Suprapubic skin (tissue), 4 donors: ENCODE measurements at regions not wholly inside any gene's neighbourhood (a gene's known extent, or its start where the extent isn't known, plus 50 kb on each side); places are given as distances from the start of the nearest gene placed in this dataset.

Experiments used
- DNase-seq, 2 donors: peaks; one replicate each; pipeline ENCODE4 v3.0.0-alpha.2; 2019; ENCODE audit warnings: low spot score in 2 of 2
- H3K27ac ChIP-seq: fragments of 200-600 bp; sonication (generic); one replicate; pipeline ENCODE4 v1.5.1; 2019
- H3K27me3 ChIP-seq: fragments of 200-600 bp; sonication (generic); one replicate; pipeline ENCODE4 v1.5.1; 2019
- H3K36me3 ChIP-seq: fragments of 200-600 bp; sonication (generic); one replicate; pipeline ENCODE4 v1.5.1; 2019
- H3K4me1 ChIP-seq: fragments of 200-600 bp; sonication (generic); one replicate; pipeline ENCODE4 v1.5.1; 2019
- H3K4me3 ChIP-seq: fragments of 200-600 bp; sonication (generic); one replicate; pipeline ENCODE4 v1.5.1; 2019; ENCODE audit warnings: mild to moderate bottlenecking
- H3K9me3 ChIP-seq: fragments of 200-600 bp; sonication (generic); one replicate; pipeline ENCODE4 v1.5.1; 2019
- EP300 ChIP-seq: sonication (generic); formaldehyde crosslinking; IDR thresholded peaks from one replicate; pipeline ENCODE4 v1.6.1; 2017; ENCODE audit warnings: antibody characterized with exemption
- POLR2A ChIP-seq, 2 donors: fragments of 450-650 bp; IDR thresholded peaks; one replicate each; pipeline ENCODE4 v1.6.1; 2017; ENCODE audit warnings: antibody characterized with exemption in 2 of 2, mild to moderate bottlenecking in 2 of 2, moderate library complexity in 2 of 2
- POLR2AphosphoS5 ChIP-seq, 3 donors: sonication (generic); formaldehyde crosslinking; IDR thresholded peaks; one replicate each; pipeline ENCODE4 v1.6.1; 2017; ENCODE audit warnings: antibody characterized with exemption in 3 of 3
- WGBS: methylation state at CpG from one replicate; pipeline ENCODE4 v1.1.5; 2018; 5-methylcytosine and 5-hydroxymethylcytosine counted together
- TF ChIP-seq, protein P1 (sequence below), 2 donors: fragments of 200-600 bp in 1 of 2; fragments of 450-650 bp in 1 of 2; sonication (generic) in 1 of 2; IDR thresholded peaks; one replicate each; pipeline ENCODE4 v1.5.1; 2016 to 2019; ENCODE audit warnings: antibody characterized with exemption in 2 of 2, mild to moderate bottlenecking in 1 of 2, moderate library complexity in 1 of 2

DNA sequence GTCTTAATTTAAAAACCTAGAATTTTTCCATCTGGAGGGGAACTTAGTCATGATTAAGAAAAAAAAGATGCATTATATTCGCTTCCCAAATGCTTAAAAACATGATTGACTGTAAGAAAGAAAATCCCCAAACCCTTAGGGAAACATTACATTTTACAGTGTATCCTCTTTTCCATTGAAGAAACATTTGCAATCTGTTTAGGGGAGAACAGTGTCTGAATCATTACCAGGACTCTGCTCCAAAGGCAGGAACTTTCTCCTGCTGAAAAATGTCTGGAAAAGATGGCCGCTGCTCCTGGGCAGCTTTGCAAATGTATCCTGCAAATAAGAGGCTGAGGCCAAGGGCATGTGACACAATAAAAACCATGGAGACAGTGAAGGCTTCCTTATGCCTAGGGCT is 173.7 kb downstream of the BUB3 start:
- WGBS: 70% methylated on average over 2 of the region's 2 CpGs
- Histone ChIP-seq H3K27me3 (no peaks in the 10 kb centered on the region), H3K9me3 (no peaks in the 10 kb centered on the region), H3K36me3 (no peaks in the 10 kb centered on the region), H3K4me1 (no peaks in the 10 kb centered on the region), H3K27ac (no peak overlapping the region), H3K4me3 (no peak overlapping the region)
- no peak for DNase-seq
- TF ChIP-seq POLR2AphosphoS5 (IDR thresholded peaks at IDR 0.05) (no peak), POLR2A (IDR thresholded peaks at IDR 0.05) (no peak), EP300 (no peak)
- TF ChIP-seq, protein P1, sequence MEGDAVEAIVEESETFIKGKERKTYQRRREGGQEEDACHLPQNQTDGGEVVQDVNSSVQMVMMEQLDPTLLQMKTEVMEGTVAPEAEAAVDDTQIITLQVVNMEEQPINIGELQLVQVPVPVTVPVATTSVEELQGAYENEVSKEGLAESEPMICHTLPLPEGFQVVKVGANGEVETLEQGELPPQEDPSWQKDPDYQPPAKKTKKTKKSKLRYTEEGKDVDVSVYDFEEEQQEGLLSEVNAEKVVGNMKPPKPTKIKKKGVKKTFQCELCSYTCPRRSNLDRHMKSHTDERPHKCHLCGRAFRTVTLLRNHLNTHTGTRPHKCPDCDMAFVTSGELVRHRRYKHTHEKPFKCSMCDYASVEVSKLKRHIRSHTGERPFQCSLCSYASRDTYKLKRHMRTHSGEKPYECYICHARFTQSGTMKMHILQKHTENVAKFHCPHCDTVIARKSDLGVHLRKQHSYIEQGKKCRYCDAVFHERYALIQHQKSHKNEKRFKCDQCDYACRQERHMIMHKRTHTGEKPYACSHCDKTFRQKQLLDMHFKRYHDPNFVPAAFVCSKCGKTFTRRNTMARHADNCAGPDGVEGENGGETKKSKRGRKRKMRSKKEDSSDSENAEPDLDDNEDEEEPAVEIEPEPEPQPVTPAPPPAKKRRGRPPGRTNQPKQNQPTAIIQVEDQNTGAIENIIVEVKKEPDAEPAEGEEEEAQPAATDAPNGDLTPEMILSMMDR (IDR thresholded peaks at IDR 0.05): no peak

DNA sequence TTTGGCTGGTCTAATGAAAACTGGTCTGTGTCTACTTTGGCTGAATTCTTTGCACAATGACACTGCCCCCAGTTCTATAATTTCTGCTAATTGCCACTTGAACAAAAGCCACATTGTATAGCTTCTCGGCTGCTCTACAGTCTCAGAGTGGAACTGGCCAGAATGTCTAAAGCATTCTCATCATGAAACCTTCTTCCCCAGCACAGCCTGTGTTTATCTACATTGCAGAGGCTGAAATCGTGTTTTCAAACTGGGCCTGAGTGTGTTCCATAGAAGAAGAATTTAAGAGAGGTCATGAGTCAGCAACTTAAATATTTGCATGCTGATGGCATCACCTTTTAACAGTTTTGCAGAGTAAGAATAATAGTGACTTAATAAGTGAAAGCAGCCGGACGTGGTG is 177.2 kb downstream of the BUB3 start:
- WGBS: 84% methylated on average over 4 of the region's 4 CpGs
- no peaks in the 10 kb centered on the region for H3K36me3 ChIP-seq
- no peaks in the 10 kb centered on the region for H3K27me3 ChIP-seq
- TF ChIP-seq, protein P1 (IDR thresholded peaks at IDR 0.05): no peak
- H3K9me3 ChIP-seq: no peaks in the 10 kb centered on the region
- no peak overlapping the region for H3K4me3 ChIP-seq
- no peak overlapping the region for H3K27ac ChIP-seq
- no peak for DNase-seq
- no peaks in the 10 kb centered on the region for H3K4me1 ChIP-seq

DNA sequence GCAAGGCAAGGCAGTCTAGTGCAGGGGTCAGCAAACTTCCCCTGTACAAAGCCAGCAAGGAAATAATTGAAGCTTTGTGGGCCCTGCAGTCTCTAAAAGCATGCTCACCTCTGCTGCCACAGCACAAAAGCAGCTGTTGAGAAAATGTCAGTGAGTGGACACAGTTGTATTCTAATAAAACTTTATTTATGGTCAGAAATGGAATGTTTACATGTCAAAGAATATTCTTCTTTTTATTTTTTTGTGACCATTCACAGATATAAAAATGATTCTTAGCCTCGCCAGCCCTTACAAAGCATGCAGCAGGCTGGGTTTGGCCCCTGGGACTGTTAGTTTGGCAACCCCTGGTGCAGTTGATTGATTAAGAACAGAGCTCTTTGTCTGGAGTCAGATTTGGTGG is 192.4 kb downstream of the BUB3 start:
- H3K27me3 ChIP-seq: no peaks in the 10 kb centered on the region
- no peaks in the 10 kb centered on the region for H3K9me3 ChIP-seq
- H3K4me1 ChIP-seq: no peaks in the 10 kb centered on the region
- H3K4me3 ChIP-seq: no peak overlapping the region
- WGBS: 84% methylated on average over 1 of the region's 1 CpG
- no peak for TF ChIP-seq POLR2A (IDR thresholded peaks at IDR 0.05)
- no peak for TF ChIP-seq POLR2AphosphoS5 (IDR thresholded peaks at IDR 0.05)
- no peak for TF ChIP-seq EP300
- TF ChIP-seq, protein P1 (IDR thresholded peaks at IDR 0.05): no peak
- H3K27ac ChIP-seq: no peak overlapping the region
- no peak for DNase-seq
- H3K36me3 ChIP-seq: no peaks in the 10 kb centered on the region

DNA sequence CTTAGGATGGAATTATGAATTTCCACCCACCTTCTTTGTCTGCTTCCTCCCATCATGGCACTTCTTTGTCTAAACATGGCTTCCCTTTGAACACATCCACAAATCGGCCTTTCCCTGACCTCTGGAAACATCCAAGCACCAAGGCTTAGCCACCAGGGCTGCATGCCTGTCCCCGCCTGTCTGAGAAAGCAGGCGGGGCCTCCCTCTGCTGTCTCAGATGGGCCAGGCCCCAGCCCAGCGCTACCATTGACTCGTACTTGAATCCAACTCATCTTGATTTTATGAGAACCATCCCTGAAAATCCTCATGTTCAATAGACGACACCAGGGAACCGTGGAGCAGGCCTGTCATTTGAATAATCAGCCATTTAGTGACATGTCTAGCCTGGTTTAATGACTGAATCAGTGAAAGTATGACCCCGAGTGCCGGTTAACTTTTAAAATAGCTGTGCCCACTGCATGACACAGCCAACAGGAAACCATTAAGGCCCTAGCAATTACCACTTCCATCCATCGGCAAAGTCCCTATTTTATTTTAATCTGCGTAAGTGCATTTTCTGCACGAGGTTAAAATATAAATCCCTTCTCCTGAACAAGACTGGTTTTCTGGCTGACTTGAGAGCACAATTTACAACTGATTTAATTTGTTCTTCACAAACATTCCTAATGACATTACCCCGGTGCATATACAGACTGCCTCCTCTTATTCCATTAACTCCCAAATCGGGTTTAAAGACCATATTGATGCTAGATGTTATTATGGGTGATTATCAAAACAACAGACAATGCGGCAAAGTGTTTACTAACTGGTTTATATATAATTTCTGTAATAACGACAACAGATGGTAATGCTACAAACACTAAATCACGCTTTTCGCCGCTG is 194.7 kb downstream of the BUB3 start:
- TF ChIP-seq, protein P1 (IDR thresholded peaks at IDR 0.05): no peak
- no peak for TF ChIP-seq EP300
- TF ChIP-seq POLR2A (IDR thresholded peaks at IDR 0.05): no peak
- no peak for TF ChIP-seq POLR2AphosphoS5 (IDR thresholded peaks at IDR 0.05)
- WGBS: 88% methylated on average over 19 of the region's 19 CpGs
- Histone ChIP-seq H3K27ac (no peak overlapping the region), H3K27me3 (no peaks in the 10 kb centered on the region), H3K9me3 (no peaks in the 10 kb centered on the region), H3K4me3 (no peak overlapping the region), H3K4me1 (peaks cover 3% of the 10 kb centered on the region), H3K36me3 (no peaks in the 10 kb centered on the region)
- no peak for DNase-seq

DNA sequence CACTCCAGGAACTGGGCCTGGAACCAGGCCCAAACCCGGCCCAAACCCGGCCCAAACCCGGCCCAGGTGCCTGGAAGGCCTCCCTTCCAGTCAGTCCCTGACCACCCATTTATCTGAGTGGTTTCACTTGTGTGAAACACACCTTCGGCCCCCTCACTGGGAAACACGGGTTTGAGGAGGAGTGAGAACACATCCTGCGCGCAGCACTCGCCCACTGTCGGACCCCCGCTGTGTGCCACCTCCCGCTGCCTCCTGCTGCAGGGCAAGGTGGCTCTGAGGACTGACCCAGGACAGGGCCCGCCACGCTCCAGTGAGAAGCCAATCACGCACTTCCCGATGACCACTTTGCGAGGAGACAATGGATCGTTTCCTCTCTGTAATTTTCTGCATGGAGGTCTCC is 197.5 kb downstream of the BUB3 start:
- 82% methylated on average over 6 of the region's 17 CpGs for WGBS
- H3K27ac ChIP-seq: no peak overlapping the region
- no peak for TF ChIP-seq EP300
- no peak for DNase-seq
- no peak overlapping the region for H3K4me3 ChIP-seq
- H3K9me3 ChIP-seq: no peaks in the 10 kb centered on the region
- no peaks in the 10 kb centered on the region for H3K36me3 ChIP-seq
- H3K4me1 ChIP-seq: peaks cover 18% of the 10 kb centered on the region
- no peaks in the 10 kb centered on the region for H3K27me3 ChIP-seq

DNA sequence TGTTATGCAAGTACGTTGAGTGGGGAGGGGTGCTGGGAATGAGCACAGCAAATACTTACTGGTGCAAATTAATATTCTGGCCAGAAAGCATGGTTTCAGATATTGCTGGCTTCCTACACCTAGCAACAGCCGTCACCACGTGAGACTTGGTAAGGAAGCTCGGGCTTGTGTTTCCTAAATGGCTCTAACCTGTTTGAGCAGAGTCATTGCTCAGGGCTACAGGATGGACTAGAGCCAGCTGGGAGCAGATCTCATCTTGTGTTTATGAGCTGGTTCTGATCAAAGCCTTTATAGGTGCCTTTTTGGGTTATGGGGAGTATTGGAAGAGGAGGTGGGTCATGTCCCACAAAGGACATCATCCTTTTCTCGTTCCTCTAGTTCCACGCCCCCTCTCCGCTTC is 200.3 kb downstream of the BUB3 start:
- no peaks in the 10 kb centered on the region for H3K9me3 ChIP-seq
- H3K4me1 ChIP-seq: peaks cover 36% of the 10 kb centered on the region
- H3K27ac ChIP-seq: no peak overlapping the region
- H3K27me3 ChIP-seq: peaks cover 3% of the 10 kb centered on the region
- no peaks in the 10 kb centered on the region for H3K36me3 ChIP-seq
- no peak overlapping the region for H3K4me3 ChIP-seq
- DNase-seq: no peak
- WGBS: 43% methylated on average over 7 of the region's 7 CpGs
- TF ChIP-seq, protein P1 (IDR thresholded peaks at IDR 0.05): no peak
- TF ChIP-seq EP300 (no peak), POLR2A (IDR thresholded peaks at IDR 0.05) (no peak), POLR2AphosphoS5 (IDR thresholded peaks at IDR 0.05) (no peak)
